ENCODE measurements at regions not wholly inside any gene's neighbourhood (a gene's known extent, or its start where the extent isn't known, plus 50 kb on each side); places are given as distances from the start of the nearest gene placed in this dataset.

DNA sequence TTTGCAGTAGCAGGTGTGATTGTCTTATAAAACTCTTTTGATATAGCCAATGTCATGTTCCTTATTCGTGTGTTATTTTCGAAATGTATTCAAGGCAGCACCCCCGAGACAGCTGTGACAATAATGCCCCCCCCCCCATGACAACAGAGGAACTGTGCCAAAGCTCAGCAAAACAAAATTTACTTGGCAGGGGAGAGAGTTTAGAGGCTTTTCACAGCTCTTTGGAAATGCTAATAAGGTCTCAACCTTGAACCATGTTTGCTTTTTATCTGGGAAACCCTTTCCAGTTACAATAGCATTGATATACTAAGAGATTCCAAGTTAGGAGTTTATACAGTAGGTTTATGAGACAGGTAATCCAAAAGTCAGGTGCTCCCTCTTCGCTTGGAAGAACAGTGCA is 56.4 kb upstream of the USP44 start:
- DNase-seq = peak in 1 of 51 donors; percentile 7

DNA sequence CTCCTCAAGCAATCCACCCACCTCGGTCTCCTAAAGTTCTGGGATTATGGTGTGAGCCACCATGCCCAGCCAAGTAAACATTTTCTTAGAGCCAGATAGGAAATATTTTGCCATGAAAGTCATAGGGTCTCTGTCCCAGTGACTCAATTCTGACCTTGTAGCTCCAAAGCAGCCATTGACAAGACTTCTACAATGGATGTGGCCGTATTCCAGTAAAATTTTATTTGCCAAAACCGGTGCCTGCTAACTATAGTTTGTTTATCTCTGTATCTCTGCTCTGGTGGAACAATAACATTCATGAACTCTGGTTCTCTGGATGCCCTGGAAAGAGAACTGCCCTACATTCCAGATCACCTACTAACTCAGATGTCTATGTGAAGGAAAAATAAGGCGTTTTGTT is 54.6 kb upstream of the USP44 start:
- DNase-seq = no peak

DNA sequence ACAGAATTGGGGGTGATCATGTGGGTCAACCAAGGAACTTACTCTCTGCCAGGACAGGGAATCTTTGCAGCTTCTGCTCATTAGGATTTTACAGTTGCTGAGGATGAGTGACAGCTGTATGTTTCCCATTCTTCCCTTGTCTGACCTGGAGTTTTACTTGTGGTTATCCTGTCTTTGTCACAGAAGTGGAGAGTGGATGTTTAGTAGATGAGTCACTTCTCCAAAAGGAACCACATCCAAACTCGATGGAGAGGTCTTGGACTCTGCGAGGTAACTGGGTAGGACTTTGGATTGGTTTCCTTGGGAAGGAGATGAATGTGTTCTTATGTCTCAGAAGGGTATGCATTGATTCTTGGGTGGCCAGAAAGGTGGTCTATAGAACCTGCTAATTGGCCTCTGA is 53.8 kb upstream of the USP44 start:
- no peak for DNase-seq

DNA sequence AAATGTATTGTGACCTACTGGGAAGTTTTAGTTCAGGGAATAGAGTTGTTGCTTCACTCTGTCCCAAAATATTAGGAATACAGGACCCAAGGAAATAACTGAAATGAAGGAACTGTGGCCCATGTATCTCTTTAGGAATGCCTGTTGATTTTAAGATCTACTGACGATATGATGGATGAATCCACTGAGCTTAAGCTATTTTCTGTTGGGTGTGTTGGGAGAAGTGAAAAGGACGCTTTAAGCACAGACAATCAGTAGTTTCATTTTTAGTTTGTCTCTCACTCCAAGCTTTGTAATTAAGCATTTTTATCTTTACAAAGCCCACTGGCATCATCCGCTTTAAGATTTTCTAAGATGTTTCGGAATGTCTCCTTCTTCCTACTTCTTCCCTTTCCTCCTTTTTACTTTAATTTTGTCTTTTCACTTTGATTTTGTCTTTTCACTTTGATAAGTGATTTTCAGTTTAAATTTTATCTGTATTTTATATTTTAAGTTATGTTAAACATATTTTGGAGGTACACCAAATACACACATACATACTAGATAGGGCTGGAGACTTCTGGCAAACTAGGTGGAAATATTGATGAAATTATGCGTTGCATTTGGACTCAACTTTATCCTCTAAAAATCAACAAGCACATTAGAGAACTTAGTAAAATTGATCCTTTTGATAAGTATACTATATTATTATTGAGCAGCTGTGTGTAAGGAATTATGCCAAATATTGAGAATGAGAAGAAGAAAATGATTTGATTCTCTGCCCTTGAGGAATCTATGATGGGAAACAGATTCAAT is 52.3 kb upstream of the USP44 start:
- DNase-seq = no peak

DNA sequence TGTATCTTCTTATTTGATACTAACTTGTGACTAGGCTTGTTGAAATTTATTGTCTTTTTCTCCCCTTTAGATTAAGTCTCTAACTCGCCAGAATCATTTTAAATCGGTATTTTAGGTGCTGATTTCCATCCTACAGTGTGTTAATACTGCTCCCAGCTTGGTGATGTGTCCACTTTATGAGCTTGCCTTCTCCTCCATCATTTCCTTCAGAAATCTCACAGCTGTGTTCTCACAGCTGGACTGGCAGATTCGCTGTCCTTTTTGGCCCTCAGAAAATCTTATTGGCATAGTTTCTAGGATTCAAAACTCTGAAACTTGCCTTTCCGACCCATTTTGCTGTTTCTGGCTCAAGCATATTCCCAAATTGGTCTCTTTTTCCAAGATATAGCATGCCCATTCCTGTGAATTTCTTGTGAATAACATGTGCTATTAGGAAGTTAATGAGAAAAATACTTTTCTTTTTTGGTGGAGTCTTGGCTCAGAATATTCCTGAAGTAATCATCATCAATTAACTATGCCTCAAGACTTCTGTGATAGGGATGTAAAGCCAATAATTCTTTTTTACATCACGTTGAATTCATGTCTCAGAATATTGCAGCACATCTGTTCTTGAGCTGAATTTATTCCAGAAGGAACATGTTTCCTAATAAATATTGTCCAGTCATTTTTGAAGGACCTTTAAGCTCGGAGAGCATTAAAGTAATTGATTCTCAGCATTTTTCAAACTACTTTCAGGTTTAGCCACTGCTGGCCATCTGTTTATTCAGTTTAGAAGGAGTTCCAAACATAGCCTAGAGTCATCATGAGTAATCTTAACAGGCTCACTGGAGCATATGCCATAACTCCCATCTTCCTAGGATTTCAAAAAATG is 50.0 kb upstream of the USP44 start:
- DNase-seq = no peak
